ENCODE measurements at regions not wholly inside any gene's neighbourhood (a gene's known extent, or its start where the extent isn't known, plus 50 kb on each side); places are given as distances from the start of the nearest gene placed in this dataset.

DNA sequence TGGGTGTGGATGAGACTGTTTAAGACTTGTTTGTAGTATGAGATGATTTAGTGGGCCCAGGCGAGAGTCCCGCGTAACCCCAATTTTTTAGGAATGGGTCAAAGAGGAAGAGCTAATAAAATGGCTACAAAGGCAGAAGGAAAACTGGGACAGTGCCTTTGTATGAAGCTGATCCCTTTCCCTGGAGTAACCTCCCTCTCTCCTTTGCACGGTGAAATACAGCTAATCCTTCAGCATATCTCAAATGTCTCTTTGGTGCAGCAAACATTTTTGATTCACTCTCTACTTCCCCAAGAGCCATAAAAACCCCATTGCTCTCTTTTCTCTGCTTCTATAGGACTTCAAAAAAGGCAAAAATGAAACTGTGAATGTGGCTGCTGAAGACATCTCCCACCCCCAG is 473.8 kb downstream of the KLF5 start:
- H3K36me3 ChIP-seq (ENCODE audit: low read depth, low read length), result no peaks in the 10 kb centered on the region
- no peak overlapping the region for H3K4me3 ChIP-seq (ENCODE audit: low read length)
- ATAC-seq (no peak), DNase-seq (no peak)
- no peak overlapping the region for H2AFZ ChIP-seq (ENCODE audit: low read length)
- no peaks in the 10 kb centered on the region for H3K79me2 ChIP-seq (ENCODE audit: low read length)
- H3F3A ChIP-seq (ENCODE audit: low read length, unreplicated experiment), result no peaks in the 10 kb centered on the region
- TF ChIP-seq, protein P1, sequence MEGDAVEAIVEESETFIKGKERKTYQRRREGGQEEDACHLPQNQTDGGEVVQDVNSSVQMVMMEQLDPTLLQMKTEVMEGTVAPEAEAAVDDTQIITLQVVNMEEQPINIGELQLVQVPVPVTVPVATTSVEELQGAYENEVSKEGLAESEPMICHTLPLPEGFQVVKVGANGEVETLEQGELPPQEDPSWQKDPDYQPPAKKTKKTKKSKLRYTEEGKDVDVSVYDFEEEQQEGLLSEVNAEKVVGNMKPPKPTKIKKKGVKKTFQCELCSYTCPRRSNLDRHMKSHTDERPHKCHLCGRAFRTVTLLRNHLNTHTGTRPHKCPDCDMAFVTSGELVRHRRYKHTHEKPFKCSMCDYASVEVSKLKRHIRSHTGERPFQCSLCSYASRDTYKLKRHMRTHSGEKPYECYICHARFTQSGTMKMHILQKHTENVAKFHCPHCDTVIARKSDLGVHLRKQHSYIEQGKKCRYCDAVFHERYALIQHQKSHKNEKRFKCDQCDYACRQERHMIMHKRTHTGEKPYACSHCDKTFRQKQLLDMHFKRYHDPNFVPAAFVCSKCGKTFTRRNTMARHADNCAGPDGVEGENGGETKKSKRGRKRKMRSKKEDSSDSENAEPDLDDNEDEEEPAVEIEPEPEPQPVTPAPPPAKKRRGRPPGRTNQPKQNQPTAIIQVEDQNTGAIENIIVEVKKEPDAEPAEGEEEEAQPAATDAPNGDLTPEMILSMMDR (conservative IDR thresholded peaks at IDR 0.05; ENCODE audit: low read depth, low read length), result no peak
- no peak for TF ChIP-seq EZH2 (IDR thresholded peaks at IDR 0.05; ENCODE audit: low read length, unreplicated experiment)
- no peak for TF ChIP-seq EZH2phosphoT487 (IDR thresholded peaks at IDR 0.05; ENCODE audit: borderline replicate concordance, low read length)
- H3K4me2 ChIP-seq (ENCODE audit: low read length), result no peak overlapping the region
- H3K9me2 ChIP-seq (replicated peaks; ENCODE audit: low read length), result no peaks in the 10 kb centered on the region
- ChIA-PET CTCF (no interaction called here), POLR2A (ENCODE audit: unreplicated experiment) (no interaction called here)
- intact Hi-C loops (cut with micrococcal nuclease), result no loop called here
- H3K27ac ChIP-seq (ENCODE audit: low read length), result no peak overlapping the region
- no peaks in the 10 kb centered on the region for H3K27me3 ChIP-seq (ENCODE audit: low read length)
- H3K9me3 ChIP-seq (ENCODE audit: low read length), result no peaks in the 10 kb centered on the region
- BruUV-seq (replicated peaks), result no TSS peak
- H3K4me1 ChIP-seq (ENCODE audit: insufficient read depth, low read length), result no peaks in the 10 kb centered on the region
- H3K9ac ChIP-seq (ENCODE audit: low read length), result no peak overlapping the region
- no peaks in the 10 kb centered on the region for H4K20me1 ChIP-seq (ENCODE audit: low read length)

DNA sequence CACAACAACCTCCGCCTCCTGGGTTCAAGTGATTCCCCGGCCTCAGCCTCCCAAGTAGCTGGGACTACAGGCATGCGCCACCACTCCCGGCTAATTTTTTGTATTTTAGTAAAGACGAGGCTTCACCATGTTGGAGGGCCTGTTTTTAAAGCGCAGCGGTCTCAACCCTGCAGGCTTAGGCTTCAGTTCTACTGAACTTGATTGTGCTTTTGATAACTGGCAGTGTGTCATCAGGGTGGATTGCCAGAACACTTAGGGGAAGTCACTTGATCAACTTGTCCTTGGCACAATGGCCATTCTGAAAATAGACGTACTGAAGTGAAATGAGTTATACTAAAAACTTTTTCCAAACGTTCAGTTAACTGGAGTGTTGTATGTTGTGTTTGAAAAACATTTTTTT is 472.2 kb downstream of the KLF5 start:
- H3K9me3 ChIP-seq (ENCODE audit: low read length), result no peaks in the 10 kb centered on the region
- intact Hi-C loops (cut with micrococcal nuclease), result no loop called here
- TF ChIP-seq, protein P1 (conservative IDR thresholded peaks at IDR 0.05; ENCODE audit: low read depth, low read length), result no peak
- TF ChIP-seq EZH2 (IDR thresholded peaks at IDR 0.05; ENCODE audit: low read length, unreplicated experiment), result no peak
- TF ChIP-seq EZH2phosphoT487 (IDR thresholded peaks at IDR 0.05; ENCODE audit: borderline replicate concordance, low read length), result no peak
- no peak overlapping the region for H3K4me2 ChIP-seq (ENCODE audit: low read length)
- ChIA-PET CTCF (no interaction called here), POLR2A (ENCODE audit: unreplicated experiment) (no interaction called here)
- no peaks in the 10 kb centered on the region for H4K20me1 ChIP-seq (ENCODE audit: low read length)
- no peak overlapping the region for H3K4me3 ChIP-seq (ENCODE audit: low read length)
- H3K27ac ChIP-seq (ENCODE audit: low read length), result no peak overlapping the region
- no peaks in the 10 kb centered on the region for H3K4me1 ChIP-seq (ENCODE audit: insufficient read depth, low read length)
- no peaks in the 10 kb centered on the region for H3K36me3 ChIP-seq (ENCODE audit: low read depth, low read length)
- H3K9ac ChIP-seq (ENCODE audit: low read length), result no peak overlapping the region
- BruUV-seq (replicated peaks), result no TSS peak
- no peak overlapping the region for H2AFZ ChIP-seq (ENCODE audit: low read length)
- no peaks in the 10 kb centered on the region for H3F3A ChIP-seq (ENCODE audit: low read length, unreplicated experiment)
- ATAC-seq, result no peak
- no peaks in the 10 kb centered on the region for H3K27me3 ChIP-seq (ENCODE audit: low read length)
- no peaks in the 10 kb centered on the region for H3K79me2 ChIP-seq (ENCODE audit: low read length)
- DNase-seq, result no peak
- no peaks in the 10 kb centered on the region for H3K9me2 ChIP-seq (replicated peaks; ENCODE audit: low read length)

DNA sequence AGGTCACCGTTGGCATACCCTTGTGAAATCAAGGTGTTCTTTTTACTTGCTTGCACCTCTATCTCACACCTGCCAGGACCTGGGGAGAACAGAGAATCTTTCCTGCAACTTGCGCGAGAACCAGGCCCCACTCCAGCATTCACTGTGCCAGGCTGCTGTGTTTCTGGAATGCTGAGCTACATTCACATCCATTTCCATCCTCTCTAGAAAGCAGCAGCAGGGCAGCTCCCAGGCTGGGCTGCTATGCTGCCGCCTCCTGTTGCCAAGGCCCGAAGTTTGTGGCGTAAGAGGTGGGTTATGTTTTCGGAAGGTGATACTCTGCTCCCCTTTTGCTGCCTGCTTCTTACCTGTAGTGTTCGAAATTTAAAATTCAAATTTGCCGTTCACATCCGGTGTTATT is 464.1 kb downstream of the KLF5 start:
- Histone ChIP-seq H3K9ac (ENCODE audit: low read length) (no peak overlapping the region), H3K36me3 (ENCODE audit: low read depth, low read length) (no peaks in the 10 kb centered on the region), H3K4me1 (ENCODE audit: insufficient read depth, low read length) (no peaks in the 10 kb centered on the region), H3K4me2 (ENCODE audit: low read length) (no peak overlapping the region), H3K4me3 (ENCODE audit: low read length) (no peak overlapping the region), H3K79me2 (ENCODE audit: low read length) (no peaks in the 10 kb centered on the region), H3K27me3 (ENCODE audit: low read length) (no peaks in the 10 kb centered on the region), H3K9me2 (replicated peaks; ENCODE audit: low read length) (no peaks in the 10 kb centered on the region), H4K20me1 (ENCODE audit: low read length) (no peaks in the 10 kb centered on the region), H3F3A (ENCODE audit: low read length, unreplicated experiment) (no peaks in the 10 kb centered on the region), H3K27ac (ENCODE audit: low read length) (no peak overlapping the region), H3K9me3 (ENCODE audit: low read length) (no peaks in the 10 kb centered on the region), H2AFZ (ENCODE audit: low read length) (no peak overlapping the region)
- TF ChIP-seq, protein P1 (conservative IDR thresholded peaks at IDR 0.05; ENCODE audit: low read depth, low read length), result no peak
- TF ChIP-seq EZH2phosphoT487 (IDR thresholded peaks at IDR 0.05; ENCODE audit: borderline replicate concordance, low read length) (no peak), EZH2 (IDR thresholded peaks at IDR 0.05; ENCODE audit: low read length, unreplicated experiment) (no peak)
- no peak for ATAC-seq
- no peak for DNase-seq
- POLR2A ChIA-PET (ENCODE audit: unreplicated experiment), result no interaction called here
- CTCF ChIA-PET, result no interaction called here
- intact Hi-C loops (cut with micrococcal nuclease), result no loop called here
- no TSS peak for BruUV-seq (replicated peaks)

All from PC-3 (cell line).